Neuron (in vitro differentiated cells): ENCODE measurements at regions not wholly inside any gene's neighbourhood (a gene's known extent, or its start where the extent isn't known, plus 50 kb on each side); places are given as distances from the start of the nearest gene placed in this dataset.

Experiments used
- H2AFZ ChIP-seq: one replicate; pipeline ENCODE4 v1.6.1; 2013; ENCODE audit warnings: low read depth, mild to moderate bottlenecking, inconsistent platforms, low read length, moderate library complexity
- H3K27me3 ChIP-seq: one replicate; pipeline ENCODE4 v1.6.1; 2013; ENCODE audit warnings: low read length; ENCODE audit not compliant: insufficient read depth
- H3K36me3 ChIP-seq: one replicate; pipeline ENCODE4 v1.6.1; 2013; ENCODE audit warnings: low read length; ENCODE audit not compliant: insufficient read depth
- H3K4me1 ChIP-seq: one replicate; pipeline ENCODE4 v1.6.1; 2013; ENCODE audit warnings: low read length; ENCODE audit not compliant: insufficient read depth
- H3K4me3 ChIP-seq: 2 replicates; pipeline ENCODE4 v1.5.1; 2013; ENCODE audit warnings: mild to moderate bottlenecking, low read length, moderate library complexity
- H3K9me3 ChIP-seq: one replicate; pipeline ENCODE4 v1.6.1; 2013; ENCODE audit warnings: low read length

DNA sequence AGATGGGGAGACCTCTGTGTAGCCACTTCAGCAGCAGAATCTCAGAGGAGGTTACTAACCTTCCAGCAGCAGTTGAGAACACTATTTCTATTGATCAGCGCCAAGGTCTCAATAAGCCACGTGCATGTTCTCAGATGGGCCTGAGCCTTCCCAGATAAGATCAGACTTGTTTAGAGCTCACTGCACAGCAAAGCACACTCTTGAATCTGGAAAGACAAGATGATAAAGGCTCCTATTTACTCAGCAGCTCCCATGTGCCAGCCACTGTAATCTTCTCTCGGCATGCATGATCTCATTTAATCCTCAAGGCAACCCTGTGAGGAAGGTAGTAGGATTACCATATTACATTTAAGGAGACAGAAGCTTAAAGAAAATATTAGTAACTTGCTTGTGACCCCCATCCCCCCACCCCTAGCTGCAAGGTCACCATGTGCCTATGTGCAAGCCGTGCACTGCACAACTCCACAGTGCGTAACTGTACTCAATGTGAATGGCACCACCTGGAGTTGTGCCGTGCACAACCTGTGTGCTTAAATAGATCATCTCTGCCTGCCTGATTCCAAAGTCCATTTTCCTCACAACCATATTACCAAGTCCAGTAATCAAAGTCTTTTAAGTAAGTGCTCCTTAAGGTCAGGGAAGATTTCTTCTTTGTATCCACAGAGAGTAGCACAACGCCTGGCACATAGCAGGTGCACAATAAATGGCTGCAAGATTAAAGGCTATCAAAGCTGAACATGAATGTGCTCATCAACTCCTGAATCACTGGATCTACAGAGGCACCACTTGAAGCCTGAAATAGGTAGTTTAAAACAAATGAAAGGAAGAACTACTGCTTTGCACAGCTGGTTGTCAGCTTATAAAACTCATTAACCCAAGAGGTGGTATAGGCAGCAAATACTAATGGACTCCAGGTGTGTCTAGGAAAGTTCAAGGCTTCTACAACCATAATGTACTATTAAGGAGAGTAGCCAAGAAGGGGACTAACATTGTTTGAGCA is 293.8 kb downstream of the BUD13 start:
- Histone ChIP-seq H3K27me3 (no peaks in the 10 kb centered on the region), H2AFZ (no peak overlapping the region), H3K4me1 (no peaks in the 10 kb centered on the region), H3K36me3 (no peaks in the 10 kb centered on the region), H3K9me3 (no peaks in the 10 kb centered on the region), H3K4me3 (no peak overlapping the region)

DNA sequence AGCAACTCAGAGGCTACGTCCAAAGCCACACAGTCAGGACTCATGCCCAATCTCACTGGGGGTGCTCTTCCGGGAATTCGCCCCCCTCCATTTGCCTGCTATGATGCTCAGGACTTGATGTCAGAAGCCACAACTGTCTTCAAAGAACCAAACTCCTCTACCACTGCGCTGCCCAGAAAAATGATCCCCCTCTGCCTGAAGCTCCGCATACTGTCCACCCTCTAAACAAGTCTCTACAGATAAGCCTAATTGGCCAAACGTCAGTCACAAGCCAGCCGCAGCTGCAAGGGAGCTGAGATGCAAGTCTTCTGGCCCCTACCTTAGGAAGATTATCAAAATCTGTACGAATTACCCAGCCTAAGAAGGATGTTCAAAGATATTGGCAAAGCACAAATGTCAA is 294.6 kb downstream of the BUD13 start:
- H3K4me3 ChIP-seq = no peak overlapping the region
- H2AFZ ChIP-seq = no peak overlapping the region
- H3K4me1 ChIP-seq = no peaks in the 10 kb centered on the region
- H3K9me3 ChIP-seq = no peaks in the 10 kb centered on the region
- H3K36me3 ChIP-seq = no peaks in the 10 kb centered on the region
- no peaks in the 10 kb centered on the region for H3K27me3 ChIP-seq

- Histone ChIP-seq H3K4me3 (no peak overlapping the region), H3K36me3 (no peaks in the 10 kb centered on the region), H3K27me3 (no peaks in the 10 kb centered on the region), H2AFZ (no peak overlapping the region), H3K9me3 (no peaks in the 10 kb centered on the region), H3K4me1 (peaks cover 4% of the 10 kb centered on the region)
Observed at GRCh38 chr11:116473790-116474346, 298.9 kb downstream of the BUD13 start.

DNA sequence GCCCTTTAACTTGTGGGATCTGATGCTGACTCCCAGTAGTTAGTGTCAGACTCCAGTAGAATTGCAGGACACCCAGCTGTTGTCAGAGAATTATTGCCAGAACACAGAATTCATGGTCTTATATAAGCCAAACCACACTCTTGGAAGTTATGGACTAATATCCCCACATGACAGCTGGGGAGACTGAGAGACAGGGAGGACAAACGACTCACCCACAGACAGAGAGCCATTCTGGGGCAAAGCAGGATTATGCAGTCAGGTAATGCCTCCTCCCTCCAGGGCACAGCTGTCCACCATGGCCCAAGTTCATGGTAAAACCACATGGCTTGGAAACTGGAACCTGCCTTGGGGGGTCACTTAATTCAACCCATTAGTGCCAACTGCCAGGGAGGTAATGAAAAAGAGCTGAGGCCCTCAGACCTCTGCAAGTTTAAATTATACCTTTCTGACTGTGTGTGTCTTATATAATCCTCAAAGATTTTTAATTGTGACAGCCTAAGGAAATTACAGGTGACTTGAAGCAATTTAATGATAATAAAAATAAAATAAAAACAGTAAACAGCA is 299.5 kb downstream of the BUD13 start:
- no peaks in the 10 kb centered on the region for H3K27me3 ChIP-seq
- H3K36me3 ChIP-seq = no peaks in the 10 kb centered on the region
- no peak overlapping the region for H2AFZ ChIP-seq
- peaks cover 4% of the 10 kb centered on the region for H3K4me1 ChIP-seq
- no peak overlapping the region for H3K4me3 ChIP-seq
- H3K9me3 ChIP-seq = no peaks in the 10 kb centered on the region

DNA sequence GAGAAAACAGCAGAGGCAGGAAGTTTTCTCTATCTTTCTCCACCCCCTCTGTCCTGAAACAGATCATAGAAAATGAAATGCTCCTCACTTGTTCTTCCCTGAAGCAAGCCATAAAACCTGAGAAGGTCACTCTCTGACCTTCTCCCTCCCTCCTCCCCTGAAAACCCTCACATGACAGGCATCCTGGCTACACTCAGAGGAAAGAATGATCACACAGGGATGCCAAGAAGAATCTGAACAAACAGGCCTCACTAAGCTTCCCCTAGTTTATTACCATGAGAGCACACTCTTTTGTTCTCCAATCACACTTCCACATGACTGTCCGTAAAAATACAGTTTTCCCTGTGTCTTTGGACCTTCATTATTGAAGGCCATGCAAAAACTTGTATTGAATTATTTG is 300.1 kb downstream of the BUD13 start:
- no peaks in the 10 kb centered on the region for H3K36me3 ChIP-seq
- H2AFZ ChIP-seq = no peak overlapping the region
- peaks cover 4% of the 10 kb centered on the region for H3K4me1 ChIP-seq
- H3K4me3 ChIP-seq = no peak overlapping the region
- H3K9me3 ChIP-seq = no peaks in the 10 kb centered on the region
- no peaks in the 10 kb centered on the region for H3K27me3 ChIP-seq

- no peak overlapping the region for H2AFZ ChIP-seq
- no peaks in the 10 kb centered on the region for H3K9me3 ChIP-seq
- H3K4me3 ChIP-seq = no peak overlapping the region
- H3K27me3 ChIP-seq = no peaks in the 10 kb centered on the region
- peaks cover 4% of the 10 kb centered on the region for H3K4me1 ChIP-seq
- H3K36me3 ChIP-seq = no peaks in the 10 kb centered on the region
Observed at GRCh38 chr11:116471608-116472256, 301.1 kb downstream of the BUD13 start.

GRCh38 chr11:116468699-116469098 is 304.1 kb downstream of the BUD13 start:
- H3K4me3 ChIP-seq = no peak overlapping the region

GRCh38 chr11:116467823-116468222 is 305.0 kb downstream of the BUD13 start:
- H3K4me1 ChIP-seq = peaks cover 4% of the 10 kb centered on the region
- H2AFZ ChIP-seq = no peak overlapping the region
- H3K9me3 ChIP-seq = no peaks in the 10 kb centered on the region
- no peaks in the 10 kb centered on the region for H3K27me3 ChIP-seq
- no peaks in the 10 kb centered on the region for H3K36me3 ChIP-seq
- no peak overlapping the region for H3K4me3 ChIP-seq

More at GRCh38 chr11:116468699-116469098, 304.1 kb downstream of the BUD13 start:
- Histone ChIP-seq H2AFZ (no peak overlapping the region), H3K9me3 (no peaks in the 10 kb centered on the region), H3K4me1 (peaks cover 4% of the 10 kb centered on the region), H3K27me3 (no peaks in the 10 kb centered on the region), H3K36me3 (no peaks in the 10 kb centered on the region)

- Histone ChIP-seq H3K36me3 (no peaks in the 10 kb centered on the region), H3K27me3 (no peaks in the 10 kb centered on the region), H3K4me1 (no peaks in the 10 kb centered on the region), H3K9me3 (no peaks in the 10 kb centered on the region), H2AFZ (no peak overlapping the region), H3K4me3 (no peak overlapping the region)
Observed at GRCh38 chr11:116466801-116467200, 306.0 kb downstream of the BUD13 start.

GRCh38 chr11:116466191-116466590 is 306.6 kb downstream of the BUD13 start:
- Histone ChIP-seq H3K27me3 (no peaks in the 10 kb centered on the region), H3K36me3 (no peaks in the 10 kb centered on the region), H2AFZ (no peak overlapping the region), H3K4me3 (no peak overlapping the region), H3K9me3 (no peaks in the 10 kb centered on the region), H3K4me1 (no peaks in the 10 kb centered on the region)

GRCh38 chr11:116465056-116465455 is 307.7 kb downstream of the BUD13 start:
- no peaks in the 10 kb centered on the region for H3K27me3 ChIP-seq

DNA sequence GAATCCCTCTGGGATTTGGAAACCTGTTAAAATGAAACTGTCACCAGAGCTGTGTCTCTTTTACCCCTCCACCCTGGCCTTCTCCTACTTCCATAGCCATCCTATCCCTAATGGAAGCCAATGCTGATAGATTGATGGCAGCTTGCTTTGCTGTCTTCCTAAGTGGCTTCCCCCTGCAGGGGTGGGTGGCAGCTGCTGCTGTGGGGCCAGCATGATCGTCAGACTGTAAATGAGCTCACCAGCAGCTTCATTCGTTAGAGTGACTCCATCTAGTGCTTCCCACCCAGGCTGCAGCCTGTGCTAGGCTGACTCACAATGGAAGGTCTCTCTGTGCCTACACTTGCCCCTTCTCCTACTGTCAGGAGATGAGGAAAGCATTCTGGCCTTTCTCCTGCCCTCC is 311.0 kb downstream of the BUD13 start:
- peaks cover 5% of the 10 kb centered on the region for H3K4me1 ChIP-seq
- H3K36me3 ChIP-seq = no peaks in the 10 kb centered on the region
- H2AFZ ChIP-seq = no peak overlapping the region
- no peak overlapping the region for H3K4me3 ChIP-seq
- H3K27me3 ChIP-seq = no peaks in the 10 kb centered on the region
- H3K9me3 ChIP-seq = no peaks in the 10 kb centered on the region

More at GRCh38 chr11:116465056-116465455, 307.7 kb downstream of the BUD13 start:
- Histone ChIP-seq H3K9me3 (no peaks in the 10 kb centered on the region), H2AFZ (no peak overlapping the region), H3K36me3 (no peaks in the 10 kb centered on the region), H3K4me1 (no peaks in the 10 kb centered on the region), H3K4me3 (no peak overlapping the region)
